HL-60 (cell line): ENCODE measurements at regions not wholly inside any gene's neighbourhood (a gene's known extent, or its start where the extent isn't known, plus 50 kb on each side); places are given as distances from the start of the nearest gene placed in this dataset.

Source experiments
- CTCF ChIP-seq: IDR thresholded peaks from one replicate; pipeline ENCODE4 v1.5.1; 2011; ENCODE audit warnings: low read length, control low read depth, inconsistent platforms; ENCODE audit not compliant: insufficient read depth
- POLR2AphosphoS5 ChIP-seq: IDR thresholded peaks from 2 replicates; pipeline ENCODE4 v1.6.1; 2012; ENCODE audit warnings: low read depth
- SPI1 ChIP-seq: IDR thresholded peaks from 2 replicates; pipeline ENCODE4 v1.6.1; 2012; ENCODE audit warnings: low read depth, mild to moderate bottlenecking, borderline replicate concordance

GRCh38 chr4:110372485-110372884, 103.5 kb upstream of the ENPEP start:
- TF ChIP-seq POLR2AphosphoS5 (no peak), CTCF (no peak), SPI1 (no peak)
